GM21723 (cell line): ENCODE measurements at regions not wholly inside any gene's neighbourhood (a gene's known extent, or its start where the extent isn't known, plus 50 kb on each side); places are given as distances from the start of the nearest gene placed in this dataset.
"Not testable (repeated sequence)": the region's sequence is repeated elsewhere in the genome, so short reads cannot be mapped to it uniquely, and the experiment has no call there.

Experiments used
- ATAC-seq: cut with Tn5 transposase; IDR thresholded peaks from one replicate; pipeline ENCODE4 v1.9.1; 2021; ENCODE audit warnings: mild to moderate bottlenecking, moderate library complexity; ENCODE audit not compliant: unreplicated experiment

GRCh38 chr1:194062962-194063361, 876.5 kb upstream of the B3GALT2 start:
- ATAC-seq: no peak

- ATAC-seq: no peak
Measured at GRCh38 chr1:194062526-194062925, 876.1 kb upstream of the B3GALT2 start.

GRCh38 chr1:194060481-194060880, 874.1 kb upstream of the B3GALT2 start:
- no peak for ATAC-seq

GRCh38 chr1:194058268-194058667, 871.9 kb upstream of the B3GALT2 start:
- ATAC-seq: not testable (repeated sequence)

- no peak for ATAC-seq
Measured at GRCh38 chr1:194056169-194056568, 869.8 kb upstream of the B3GALT2 start.

GRCh38 chr1:194055536-194055935, 869.1 kb upstream of the B3GALT2 start:
- ATAC-seq: no peak

- peak; percentile 85 for ATAC-seq
Measured at GRCh38 chr1:194052514-194053338, 866.3 kb upstream of the B3GALT2 start.

- ATAC-seq: no peak
Measured at GRCh38 chr1:194047921-194048320, 861.5 kb upstream of the B3GALT2 start.

GRCh38 chr1:194047206-194047605, 860.8 kb upstream of the B3GALT2 start:
- no peak for ATAC-seq

- no peak for ATAC-seq
Measured at GRCh38 chr1:194045416-194045815, 859.0 kb upstream of the B3GALT2 start.

- no peak for ATAC-seq
Measured at GRCh38 chr1:194044892-194045291, 858.5 kb upstream of the B3GALT2 start.

GRCh38 chr1:194043984-194044755, 857.8 kb upstream of the B3GALT2 start:
- ATAC-seq: no peak

- no peak for ATAC-seq
Measured at GRCh38 chr1:194042736-194043135, 856.3 kb upstream of the B3GALT2 start.

GRCh38 chr1:194040496-194040895, 854.1 kb upstream of the B3GALT2 start:
- no peak for ATAC-seq

GRCh38 chr1:194039578-194039977, 853.2 kb upstream of the B3GALT2 start:
- ATAC-seq: no peak

GRCh38 chr1:194033646-194034045, 847.2 kb upstream of the B3GALT2 start:
- ATAC-seq: no peak

- ATAC-seq: no peak
Measured at GRCh38 chr1:194028002-194028401, 841.6 kb upstream of the B3GALT2 start.

- ATAC-seq: no peak
Measured at GRCh38 chr1:194026422-194026821, 840.0 kb upstream of the B3GALT2 start.

GRCh38 chr1:194024659-194025058, 838.2 kb upstream of the B3GALT2 start:
- ATAC-seq: no peak

GRCh38 chr1:194014014-194014413, 827.6 kb upstream of the B3GALT2 start:
- ATAC-seq: no peak

- ATAC-seq: no peak
Measured at GRCh38 chr1:194013561-194013960, 827.1 kb upstream of the B3GALT2 start.

GRCh38 chr1:194004146-194004545, 817.7 kb upstream of the B3GALT2 start:
- ATAC-seq: no peak
